ENCODE measurements at regions not wholly inside any gene's neighbourhood (a gene's known extent, or its start where the extent isn't known, plus 50 kb on each side); places are given as distances from the start of the nearest gene placed in this dataset.
"Not testable (repeated sequence)": the region's sequence is repeated elsewhere in the genome, so short reads cannot be mapped to it uniquely, and the experiment has no call there.

DNA sequence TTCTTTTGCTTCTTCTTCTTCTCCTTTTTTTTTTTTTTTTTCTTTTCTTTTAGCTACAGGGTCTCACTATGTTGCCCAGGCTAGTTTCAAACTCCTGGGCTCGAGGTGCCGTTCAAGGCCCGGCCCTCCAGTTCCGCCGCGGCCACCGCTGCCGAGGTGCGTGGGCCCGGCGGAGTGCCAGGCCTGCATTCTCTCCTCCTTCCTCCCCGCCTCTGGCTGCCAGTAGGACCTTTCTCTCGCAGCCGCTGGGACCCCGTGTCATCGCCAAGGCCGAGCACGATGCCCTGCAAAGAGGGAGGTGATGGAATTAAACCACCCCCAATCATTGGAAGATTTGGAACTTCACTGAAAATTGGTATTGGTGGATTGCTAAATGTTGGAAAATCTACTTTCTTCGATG lies 195.8 kb downstream of the CDRT15L2 start:
- Mint-ChIP-seq H3K9me3 (no peaks in the 10 kb centered on the region), H3K36me3 (ENCODE audit: low read depth) (no peaks in the 10 kb centered on the region), H3K4me3 (no peak overlapping the region), H3K4me1 (ENCODE audit: low read depth) (no peaks in the 10 kb centered on the region), H3K27me3 (ENCODE audit: low read depth) (peaks cover 4% of the 10 kb centered on the region), H3K27ac (no peak overlapping the region)

DNA sequence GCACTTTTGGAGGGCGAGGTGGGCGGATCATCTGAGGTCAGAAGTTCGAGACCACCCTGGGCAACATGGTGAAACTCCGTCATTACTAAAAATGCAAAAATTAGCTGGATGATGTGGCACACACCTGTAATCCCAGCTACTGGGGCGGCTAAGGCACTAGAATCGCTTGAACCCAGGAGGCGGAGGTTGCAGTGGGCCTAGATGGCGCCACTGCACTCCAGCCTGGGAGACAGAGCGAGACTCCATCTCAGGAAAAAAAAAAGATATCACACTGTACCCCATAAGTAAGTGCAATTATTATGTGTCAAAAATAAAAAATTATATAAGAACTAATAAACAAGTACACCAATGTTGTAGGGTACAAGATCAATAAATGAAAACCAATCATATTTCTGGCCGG lies 200.0 kb downstream of the CDRT15L2 start:
- Mint-ChIP-seq H3K27ac (no peak overlapping the region), H3K36me3 (ENCODE audit: low read depth) (no peaks in the 10 kb centered on the region), H3K27me3 (ENCODE audit: low read depth) (peaks cover 12% of the 10 kb centered on the region), H3K9me3 (no peaks in the 10 kb centered on the region), H3K4me3 (no peak overlapping the region), H3K4me1 (ENCODE audit: low read depth) (no peaks in the 10 kb centered on the region)

GRCh38 chr17:20781260-20781659 lies 201.7 kb downstream of the CDRT15L2 start:
- Mint-ChIP-seq H3K36me3 (ENCODE audit: low read depth) (no peaks in the 10 kb centered on the region), H3K27me3 (ENCODE audit: low read depth) (peaks cover 22% of the 10 kb centered on the region), H3K4me1 (ENCODE audit: low read depth) (no peaks in the 10 kb centered on the region), H3K27ac (no peak overlapping the region), H3K4me3 (no peak overlapping the region), H3K9me3 (no peaks in the 10 kb centered on the region)

DNA sequence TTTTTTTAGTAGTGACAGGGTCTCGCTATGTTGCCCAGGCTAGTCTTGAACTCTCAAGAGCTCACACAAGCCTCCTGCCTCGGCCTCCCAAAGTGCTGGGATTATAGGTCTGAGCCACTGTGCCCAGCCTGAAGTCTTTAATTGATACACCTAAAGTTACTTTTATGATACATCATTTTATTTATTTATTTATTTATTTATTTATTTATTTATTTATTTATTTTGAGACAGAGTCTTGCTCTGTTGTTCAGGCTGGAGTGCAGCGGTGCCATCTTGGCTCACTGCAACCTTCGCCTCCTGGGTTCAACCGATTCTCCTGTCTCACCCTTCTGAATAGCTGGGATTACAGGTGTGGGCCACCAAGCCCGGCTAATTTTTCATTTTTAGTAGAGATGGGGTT lies 202.3 kb downstream of the CDRT15L2 start:
- H3K4me3 Mint-ChIP-seq; H3K4me1 Mint-ChIP-seq (ENCODE audit: low read depth); H3K36me3 Mint-ChIP-seq (ENCODE audit: low read depth); H3K9me3 Mint-ChIP-seq; H3K27ac Mint-ChIP-seq: not testable (repeated sequence)
- H3K27me3 Mint-ChIP-seq (ENCODE audit: low read depth), result peaks cover 28% of the 10 kb centered on the region

- no peak overlapping the region for H3K4me3 Mint-ChIP-seq
- H3K4me1 Mint-ChIP-seq (ENCODE audit: low read depth), result no peaks in the 10 kb centered on the region
- H3K9me3 Mint-ChIP-seq, result no peaks in the 10 kb centered on the region
- H3K36me3 Mint-ChIP-seq (ENCODE audit: low read depth), result no peaks in the 10 kb centered on the region
- peaks cover 30% of the 10 kb centered on the region for H3K27me3 Mint-ChIP-seq (ENCODE audit: low read depth)
- H3K27ac Mint-ChIP-seq, result no peak overlapping the region
Observed at GRCh38 chr17:20783091-20783490, 203.6 kb downstream of the CDRT15L2 start.

DNA sequence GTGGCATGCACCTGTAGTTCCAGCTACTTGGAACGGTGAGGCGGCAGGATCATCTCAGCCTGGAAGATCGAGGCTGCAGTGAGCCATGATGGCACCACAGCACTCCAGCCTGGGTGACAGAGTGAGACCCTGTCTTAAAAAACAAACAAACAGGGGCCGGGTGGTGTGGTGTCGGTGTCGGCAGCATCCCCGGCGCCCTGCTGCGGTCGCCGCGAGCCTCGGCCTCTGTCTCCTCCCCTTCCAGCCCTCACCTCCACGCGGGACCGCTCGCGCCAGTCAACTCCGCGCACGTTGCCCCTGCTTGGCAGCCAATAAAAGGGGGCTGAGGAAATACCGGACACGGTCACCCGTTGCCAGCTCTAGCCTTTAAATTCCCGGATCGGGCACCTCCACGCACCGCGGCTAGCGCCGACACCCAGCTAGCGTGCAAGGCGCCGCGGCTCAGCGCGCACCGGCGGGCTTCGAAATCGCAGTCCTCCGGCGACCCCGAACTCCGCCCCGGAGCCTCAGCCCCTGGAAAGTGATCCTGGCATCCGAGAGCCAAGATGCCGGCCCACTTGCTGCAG lies 204.7 kb downstream of the CDRT15L2 start:
- no peak overlapping the region for H3K27ac Mint-ChIP-seq
- H3K4me3 Mint-ChIP-seq, result no peak overlapping the region
- no peaks in the 10 kb centered on the region for H3K9me3 Mint-ChIP-seq
- peaks cover 26% of the 10 kb centered on the region for H3K27me3 Mint-ChIP-seq (ENCODE audit: low read depth)
- no peaks in the 10 kb centered on the region for H3K36me3 Mint-ChIP-seq (ENCODE audit: low read depth)
- no peaks in the 10 kb centered on the region for H3K4me1 Mint-ChIP-seq (ENCODE audit: low read depth)

GRCh38 chr17:20787281-20787680 lies 207.8 kb downstream of the CDRT15L2 start:
- H3K36me3 Mint-ChIP-seq (ENCODE audit: low read depth), result no peaks in the 10 kb centered on the region
- H3K9me3 Mint-ChIP-seq, result no peaks in the 10 kb centered on the region
- H3K4me3 Mint-ChIP-seq, result no peak overlapping the region
- H3K27me3 Mint-ChIP-seq (ENCODE audit: low read depth), result peaks cover 26% of the 10 kb centered on the region
- no peaks in the 10 kb centered on the region for H3K4me1 Mint-ChIP-seq (ENCODE audit: low read depth)
- no peak overlapping the region for H3K27ac Mint-ChIP-seq

DNA sequence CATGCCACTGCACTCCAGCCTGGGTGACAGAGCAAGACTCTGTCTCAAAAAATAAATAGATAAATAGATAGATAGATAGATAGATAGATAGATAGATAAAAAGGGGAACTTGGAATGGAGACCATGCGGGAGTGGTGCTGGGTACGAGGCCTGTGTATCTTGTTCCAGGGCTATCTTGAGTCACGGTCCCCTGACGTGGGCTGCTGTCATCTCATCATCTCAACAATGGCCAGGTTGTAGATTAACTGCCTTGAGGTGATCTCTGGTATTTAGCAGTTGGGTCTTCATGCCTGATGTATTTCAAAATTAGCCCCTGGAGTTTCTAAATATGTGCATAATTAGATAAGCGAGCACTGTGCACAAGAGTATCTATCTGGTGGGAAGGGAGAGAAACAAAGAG lies 212.1 kb downstream of the CDRT15L2 start:
- Mint-ChIP-seq H3K4me3 (no peak overlapping the region), H3K27me3 (ENCODE audit: low read depth) (peaks cover 5% of the 10 kb centered on the region), H3K4me1 (ENCODE audit: low read depth) (no peaks in the 10 kb centered on the region), H3K36me3 (ENCODE audit: low read depth) (no peaks in the 10 kb centered on the region), H3K27ac (no peak overlapping the region), H3K9me3 (no peaks in the 10 kb centered on the region)

- not testable (repeated sequence) for H3K36me3 Mint-ChIP-seq (ENCODE audit: low read depth); H3K27ac Mint-ChIP-seq; H3K27me3 Mint-ChIP-seq (ENCODE audit: low read depth); H3K4me3 Mint-ChIP-seq; H3K9me3 Mint-ChIP-seq; H3K4me1 Mint-ChIP-seq (ENCODE audit: low read depth)
Observed at GRCh38 chr17:20794532-20794931, 215.0 kb downstream of the CDRT15L2 start.

DNA sequence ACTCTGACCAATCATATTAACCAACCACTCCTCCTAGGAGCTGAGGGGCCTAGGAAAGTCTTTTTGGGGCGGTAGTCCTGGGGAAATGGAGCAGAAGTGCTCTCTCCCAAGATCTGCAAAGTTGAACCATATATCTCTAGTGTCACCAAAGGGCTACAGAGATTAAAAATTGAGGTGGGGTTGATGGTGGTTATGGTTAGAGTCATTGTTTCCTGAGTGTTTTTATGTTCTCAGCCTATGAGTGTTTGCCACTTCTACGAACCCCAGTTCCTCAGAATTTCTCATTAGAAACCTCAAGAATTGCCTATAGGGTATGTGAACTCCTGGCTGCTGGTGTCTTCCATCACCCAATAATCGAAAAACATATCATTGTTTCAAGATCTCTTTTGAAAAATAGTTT lies 217.8 kb downstream of the CDRT15L2 start:
- Mint-ChIP-seq H3K27ac (peak overlapping the region; percentile 82), H3K27me3 (ENCODE audit: low read depth) (no peaks in the 10 kb centered on the region), H3K4me3 (no peak overlapping the region), H3K9me3 (no peaks in the 10 kb centered on the region), H3K36me3 (ENCODE audit: low read depth) (no peaks in the 10 kb centered on the region), H3K4me1 (ENCODE audit: low read depth) (peaks cover 9% of the 10 kb centered on the region)

- Mint-ChIP-seq H3K9me3 (no peaks in the 10 kb centered on the region), H3K27me3 (ENCODE audit: low read depth) (no peaks in the 10 kb centered on the region), H3K4me1 (ENCODE audit: low read depth) (peaks cover 9% of the 10 kb centered on the region), H3K27ac (no peak overlapping the region), H3K4me3 (no peak overlapping the region), H3K36me3 (ENCODE audit: low read depth) (no peaks in the 10 kb centered on the region)
Observed at GRCh38 chr17:20800146-20800545, 220.6 kb downstream of the CDRT15L2 start.

- H3K36me3 Mint-ChIP-seq (ENCODE audit: low read depth), result no peaks in the 10 kb centered on the region
- H3K27me3 Mint-ChIP-seq (ENCODE audit: low read depth), result no peaks in the 10 kb centered on the region
- no peaks in the 10 kb centered on the region for H3K4me1 Mint-ChIP-seq (ENCODE audit: low read depth)
- no peak overlapping the region for H3K27ac Mint-ChIP-seq
- no peak overlapping the region for H3K4me3 Mint-ChIP-seq
- peaks cover 4% of the 10 kb centered on the region for H3K9me3 Mint-ChIP-seq
Observed at GRCh38 chr17:20805751-20806150, 226.2 kb downstream of the CDRT15L2 start.

GRCh38 chr17:20807566-20807965 lies 228.0 kb downstream of the CDRT15L2 start:
- not testable (repeated sequence) for H3K27me3 Mint-ChIP-seq (ENCODE audit: low read depth); H3K36me3 Mint-ChIP-seq (ENCODE audit: low read depth); H3K27ac Mint-ChIP-seq; H3K4me3 Mint-ChIP-seq; H3K9me3 Mint-ChIP-seq; H3K4me1 Mint-ChIP-seq (ENCODE audit: low read depth)

- H3K36me3 Mint-ChIP-seq (ENCODE audit: low read depth); H3K27me3 Mint-ChIP-seq (ENCODE audit: low read depth); H3K4me3 Mint-ChIP-seq; H3K27ac Mint-ChIP-seq; H3K4me1 Mint-ChIP-seq (ENCODE audit: low read depth); H3K9me3 Mint-ChIP-seq: not testable (repeated sequence)
Observed at GRCh38 chr17:20815410-20815809, 227.4 kb downstream of the USP22 start.

DNA sequence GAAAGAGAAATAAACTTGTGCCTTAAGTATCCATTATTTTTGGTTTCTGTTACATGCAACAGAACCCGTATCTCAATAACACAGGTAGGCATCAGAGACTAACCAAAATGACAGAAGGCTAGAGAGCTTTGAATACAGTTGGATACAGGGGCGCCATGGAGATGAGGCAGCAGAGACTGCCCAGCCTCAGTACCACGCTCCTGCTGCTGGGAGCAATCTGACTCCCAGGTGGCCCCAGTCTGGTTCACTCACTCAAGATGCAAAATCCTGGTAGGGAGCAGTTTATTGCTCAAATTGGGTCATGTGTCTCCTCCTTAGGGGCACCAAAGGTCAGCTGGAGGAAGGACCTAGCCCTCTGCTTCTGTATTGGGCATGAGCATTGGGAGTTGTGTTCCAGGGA lies 218.9 kb downstream of the USP22 start:
- H3K27me3 Mint-ChIP-seq (ENCODE audit: low read depth), result peaks cover 4% of the 10 kb centered on the region
- no peak overlapping the region for H3K4me3 Mint-ChIP-seq
- H3K9me3 Mint-ChIP-seq, result no peaks in the 10 kb centered on the region

DNA sequence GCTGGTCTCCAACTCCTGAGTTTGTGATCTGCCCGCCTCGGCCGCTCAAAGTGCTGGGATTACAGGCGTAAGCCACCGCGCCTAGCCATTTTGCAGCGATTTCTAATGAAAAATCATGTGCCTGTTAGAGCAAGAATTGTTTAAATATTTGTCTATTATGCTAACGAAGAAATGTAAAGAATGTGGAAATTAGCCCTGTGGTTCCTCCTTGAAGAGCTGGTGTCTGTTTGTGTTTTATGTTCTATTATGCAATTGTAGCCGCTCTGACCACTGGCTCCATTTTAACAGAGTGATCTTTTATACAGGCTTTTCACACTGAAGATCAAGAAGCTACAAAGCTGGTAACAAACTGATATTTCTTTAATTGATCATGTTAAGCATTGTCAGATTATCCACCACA lies 217.3 kb downstream of the USP22 start:
- Mint-ChIP-seq H3K36me3 (ENCODE audit: low read depth) (no peaks in the 10 kb centered on the region), H3K4me3 (no peak overlapping the region), H3K9me3 (no peaks in the 10 kb centered on the region), H3K27me3 (ENCODE audit: low read depth) (peaks cover 4% of the 10 kb centered on the region), H3K27ac (no peak overlapping the region), H3K4me1 (ENCODE audit: low read depth) (no peaks in the 10 kb centered on the region)

More for the DNA sequence above, 218.9 kb downstream of the USP22 start:
- no peaks in the 10 kb centered on the region for H3K36me3 Mint-ChIP-seq (ENCODE audit: low read depth)
- H3K27ac Mint-ChIP-seq, result no peak overlapping the region
- no peaks in the 10 kb centered on the region for H3K4me1 Mint-ChIP-seq (ENCODE audit: low read depth)
